NOMO-1 (cell line): ENCODE measurements at regions not wholly inside any gene's neighbourhood (a gene's known extent, or its start where the extent isn't known, plus 50 kb on each side); places are given as distances from the start of the nearest gene placed in this dataset.
"Not testable (repeated sequence)": the region's sequence is repeated elsewhere in the genome, so short reads cannot be mapped to it uniquely, and the experiment has no call there.

Source experiments
- DNase-seq, 2 experiments: peaks; one replicate each; lab custom pipeline; 2025; ENCODE audit not compliant: unreplicated experiment in 2 of 2; lab: John Stamatoyannopoulos, UW

- DNase-seq: peak; percentile 82 to 90
Measured at GRCh38 chr13:67520886-67521285, 290.8 kb upstream of the PCDH9 start.

- DNase-seq: peak; percentile 11 to 47
Measured at GRCh38 chr13:67519356-67519755, 289.2 kb upstream of the PCDH9 start.

- DNase-seq: no peak
Measured at GRCh38 chr13:67518785-67519184, 288.6 kb upstream of the PCDH9 start.

- DNase-seq: peak; percentile 5 to 70
Measured at GRCh38 chr13:67515895-67516294, 285.8 kb upstream of the PCDH9 start.

GRCh38 chr13:67509018-67509417 lies 278.9 kb upstream of the PCDH9 start:
- no peak for DNase-seq

- peak; percentile 2 to 27 for DNase-seq
Measured at GRCh38 chr13:67508275-67508674, 278.1 kb upstream of the PCDH9 start.

GRCh38 chr13:67506407-67506806 lies 276.3 kb upstream of the PCDH9 start:
- no peak for DNase-seq

GRCh38 chr13:67505376-67505775 lies 275.2 kb upstream of the PCDH9 start:
- DNase-seq: no peak

- no peak for DNase-seq
Measured at GRCh38 chr13:67498948-67499347, 268.8 kb upstream of the PCDH9 start.

GRCh38 chr13:67493835-67494234 lies 263.7 kb upstream of the PCDH9 start:
- peak; percentile 53 to 78 for DNase-seq

GRCh38 chr13:67489016-67489415 lies 258.9 kb upstream of the PCDH9 start:
- DNase-seq: no peak

- no peak for DNase-seq
Measured at GRCh38 chr13:67481445-67481844, 251.3 kb upstream of the PCDH9 start.

- no peak for DNase-seq
Measured at GRCh38 chr13:67474115-67474514, 244.0 kb upstream of the PCDH9 start.

GRCh38 chr13:67469623-67470022 lies 239.5 kb upstream of the PCDH9 start:
- no peak for DNase-seq

GRCh38 chr13:67466569-67466968 lies 236.4 kb upstream of the PCDH9 start:
- DNase-seq: no peak

GRCh38 chr13:67464154-67464553 lies 234.0 kb upstream of the PCDH9 start:
- no peak for DNase-seq

GRCh38 chr13:67462098-67462497 lies 232.0 kb upstream of the PCDH9 start:
- no peak for DNase-seq

- DNase-seq: not testable (repeated sequence)
Measured at GRCh38 chr13:67452526-67452925, 222.4 kb upstream of the PCDH9 start.

- no peak for DNase-seq
Measured at GRCh38 chr13:67445436-67445835, 215.3 kb upstream of the PCDH9 start.

GRCh38 chr13:67443923-67444322 lies 213.8 kb upstream of the PCDH9 start:
- no peak for DNase-seq

- DNase-seq: no peak
Measured at GRCh38 chr13:67440236-67440975, 210.3 kb upstream of the PCDH9 start.

GRCh38 chr13:67439365-67439764 lies 209.2 kb upstream of the PCDH9 start:
- no peak for DNase-seq

GRCh38 chr13:67438465-67438864 lies 208.3 kb upstream of the PCDH9 start:
- DNase-seq: peak in 1 of 2 experiments; percentile 48
